ENCODE measurements at regions not wholly inside any gene's neighbourhood (a gene's known extent, or its start where the extent isn't known, plus 50 kb on each side); places are given as distances from the start of the nearest gene placed in this dataset.
"Not testable (repeated sequence)": the region's sequence is repeated elsewhere in the genome, so short reads cannot be mapped to it uniquely, and the experiment has no call there.

DNA sequence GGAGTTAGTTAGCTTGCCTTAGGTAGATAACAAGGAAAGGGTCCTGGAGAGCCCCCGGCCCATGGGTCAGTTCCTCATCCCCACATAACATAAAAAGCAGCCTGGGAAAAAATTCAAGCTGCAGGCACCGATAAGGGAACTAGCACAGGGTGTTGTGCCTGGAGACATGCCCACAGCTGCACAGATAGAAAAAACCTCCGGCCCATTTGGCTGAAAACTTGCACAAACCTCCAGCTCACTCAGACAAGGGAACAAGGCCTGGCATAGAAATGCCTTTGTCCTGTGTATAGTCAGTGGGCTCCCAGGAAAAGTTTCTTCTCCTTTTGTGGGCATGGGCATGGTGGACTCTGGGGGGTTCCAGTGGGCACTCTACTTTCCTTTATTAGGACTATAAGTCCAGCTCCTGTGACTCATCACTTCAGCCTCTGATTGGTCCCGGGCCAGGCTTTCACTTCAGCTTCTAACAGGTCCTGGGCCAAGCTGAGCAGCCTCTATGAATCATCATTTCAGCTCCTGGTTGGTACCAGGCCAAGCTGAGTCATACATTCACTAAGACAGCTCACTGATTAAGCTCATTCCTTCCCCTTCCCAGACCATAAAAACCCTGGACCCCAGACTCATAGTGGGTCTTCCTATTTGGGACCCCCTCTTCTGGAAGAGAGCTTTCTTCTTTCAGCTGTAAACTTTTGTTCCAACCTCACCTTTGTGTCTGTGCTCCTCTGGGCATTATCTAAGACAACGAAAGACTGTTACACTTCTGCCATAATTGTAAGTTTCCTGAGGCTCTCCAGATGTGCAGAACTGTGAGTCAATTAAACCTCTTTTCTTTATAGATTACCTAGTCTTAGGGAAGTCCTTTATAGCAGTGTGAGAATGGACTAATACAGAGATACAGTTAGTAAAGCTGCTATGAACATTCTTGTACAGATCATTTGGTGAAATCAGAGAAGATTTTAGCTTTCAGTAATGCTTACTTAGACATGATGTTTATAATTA is 348.0 kb upstream of the DPPA4 start:
- no peaks in the 10 kb centered on the region for H3K27me3 Mint-ChIP-seq
- ATAC-seq (replicated peaks; ENCODE audit: extremely low read depth, poor library complexity, severe bottlenecking) (no peak), DNase-seq (ENCODE audit: low spot score in 2 of 2) (no peak)
- H3K27ac Mint-ChIP-seq (ENCODE audit: low read depth), result no peak overlapping the region
- H3K9me3 Mint-ChIP-seq, result no peaks in the 10 kb centered on the region
- no peaks in the 10 kb centered on the region for H3K4me1 Mint-ChIP-seq
- H3K4me3 Mint-ChIP-seq, result no peak overlapping the region
- no peaks in the 10 kb centered on the region for H3K36me3 Mint-ChIP-seq (ENCODE audit: insufficient read depth)

DNA sequence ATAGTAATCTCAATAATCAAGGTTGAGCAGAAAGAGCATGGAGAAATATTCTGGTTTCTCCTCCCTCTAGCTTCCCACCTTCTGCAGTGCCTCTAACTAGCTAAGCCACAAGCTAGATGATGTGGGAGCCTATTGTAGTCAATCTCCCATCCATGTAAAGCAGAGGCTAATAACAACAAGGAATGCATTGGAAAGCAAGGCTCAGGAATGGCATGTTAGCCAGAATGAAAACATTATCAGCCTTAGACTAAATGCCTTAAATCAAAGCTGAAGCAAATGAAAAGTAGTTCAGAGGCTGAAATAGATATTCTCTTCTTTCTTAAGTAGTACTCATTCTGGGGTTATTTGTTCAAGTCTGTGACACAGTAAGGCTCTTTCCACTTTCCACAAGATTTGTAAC is 350.3 kb upstream of the DPPA4 start:
- no peak for ATAC-seq (replicated peaks; ENCODE audit: extremely low read depth, poor library complexity, severe bottlenecking)
- H3K4me3 Mint-ChIP-seq, result no peak overlapping the region
- no peak overlapping the region for H3K27ac Mint-ChIP-seq (ENCODE audit: low read depth)
- no peak for DNase-seq (ENCODE audit: low spot score in 2 of 2)
- no peaks in the 10 kb centered on the region for H3K4me1 Mint-ChIP-seq
- H3K27me3 Mint-ChIP-seq, result no peaks in the 10 kb centered on the region
- H3K36me3 Mint-ChIP-seq (ENCODE audit: insufficient read depth), result no peaks in the 10 kb centered on the region
- H3K9me3 Mint-ChIP-seq, result no peaks in the 10 kb centered on the region

DNA sequence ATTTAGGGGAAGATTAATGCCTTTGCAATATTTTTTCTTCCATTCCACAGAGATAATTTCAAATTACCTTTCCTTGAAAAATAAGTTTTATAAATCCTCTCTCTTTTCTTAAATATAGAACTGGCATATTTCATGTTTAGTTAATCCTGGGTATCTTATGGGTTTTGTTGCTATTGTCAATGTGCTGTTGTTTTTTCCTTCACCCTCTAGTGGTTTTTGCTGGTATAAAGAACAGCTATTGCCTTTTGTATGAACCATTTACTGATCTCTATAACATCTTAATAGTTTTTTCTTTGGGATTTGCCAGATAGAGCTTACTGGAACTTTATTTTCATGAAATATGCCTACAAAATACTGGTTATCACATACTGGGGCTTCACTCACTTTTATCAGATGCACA is 359.6 kb upstream of the DPPA4 start:
- Mint-ChIP-seq H3K36me3 (ENCODE audit: insufficient read depth) (no peaks in the 10 kb centered on the region), H3K27me3 (peaks cover 9% of the 10 kb centered on the region), H3K4me3 (no peak overlapping the region), H3K4me1 (no peaks in the 10 kb centered on the region), H3K27ac (ENCODE audit: low read depth) (no peak overlapping the region), H3K9me3 (peaks cover 5% of the 10 kb centered on the region)
- DNase-seq (ENCODE audit: low spot score in 2 of 2), result no peak
- no peak for ATAC-seq (replicated peaks; ENCODE audit: extremely low read depth, poor library complexity, severe bottlenecking)

DNA sequence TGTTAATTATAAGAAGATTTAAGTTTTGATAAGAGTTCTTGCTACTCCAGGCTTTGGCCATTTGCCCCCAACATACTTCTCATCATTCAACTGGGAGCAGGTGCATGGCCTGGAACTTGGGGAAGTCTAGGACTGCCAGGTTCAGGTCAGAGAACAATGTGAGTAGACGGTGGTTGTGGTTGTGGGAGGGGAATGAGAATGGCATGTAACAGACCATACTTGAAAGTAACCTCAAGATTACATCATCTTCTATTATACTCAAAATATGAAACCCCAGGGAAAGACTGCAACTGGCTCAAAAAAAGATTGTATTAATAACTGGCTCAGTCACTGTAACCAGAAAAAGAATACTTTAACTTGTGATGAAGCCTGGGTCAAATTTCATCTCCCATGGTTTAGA is 364.9 kb upstream of the DPPA4 start:
- Mint-ChIP-seq H3K27me3 (peaks cover 9% of the 10 kb centered on the region), H3K9me3 (no peaks in the 10 kb centered on the region), H3K4me3 (no peak overlapping the region), H3K27ac (ENCODE audit: low read depth) (no peak overlapping the region), H3K4me1 (no peaks in the 10 kb centered on the region), H3K36me3 (ENCODE audit: insufficient read depth) (no peaks in the 10 kb centered on the region)
- DNase-seq (ENCODE audit: low spot score in 2 of 2) (no peak), ATAC-seq (replicated peaks; ENCODE audit: extremely low read depth, poor library complexity, severe bottlenecking) (no peak)

DNA sequence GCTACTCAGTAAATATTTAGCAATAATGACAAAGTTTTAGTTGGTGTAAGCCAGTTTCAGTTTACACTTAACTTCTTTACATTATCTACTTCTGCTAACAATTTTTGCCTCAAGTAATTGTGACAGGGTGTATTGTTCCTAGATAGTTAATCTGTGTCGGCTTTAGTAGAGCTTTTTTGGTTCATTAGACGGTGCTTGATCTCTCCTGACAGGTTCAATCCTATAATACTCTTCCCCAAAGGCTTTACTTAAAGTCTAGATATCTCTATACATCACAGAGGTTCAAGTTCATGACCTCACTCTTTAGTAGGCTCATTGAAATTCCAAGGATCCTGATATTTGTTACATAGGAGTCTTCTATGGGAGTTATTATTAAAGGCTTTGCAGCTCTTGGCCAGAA is 365.6 kb upstream of the DPPA4 start:
- Mint-ChIP-seq H3K4me1 (no peaks in the 10 kb centered on the region), H3K27me3 (peaks cover 9% of the 10 kb centered on the region), H3K36me3 (ENCODE audit: insufficient read depth) (no peaks in the 10 kb centered on the region), H3K4me3 (no peak overlapping the region), H3K27ac (ENCODE audit: low read depth) (no peak overlapping the region), H3K9me3 (no peaks in the 10 kb centered on the region)
- ATAC-seq (replicated peaks; ENCODE audit: extremely low read depth, poor library complexity, severe bottlenecking) (no peak), DNase-seq (ENCODE audit: low spot score in 2 of 2) (no peak)

DNA sequence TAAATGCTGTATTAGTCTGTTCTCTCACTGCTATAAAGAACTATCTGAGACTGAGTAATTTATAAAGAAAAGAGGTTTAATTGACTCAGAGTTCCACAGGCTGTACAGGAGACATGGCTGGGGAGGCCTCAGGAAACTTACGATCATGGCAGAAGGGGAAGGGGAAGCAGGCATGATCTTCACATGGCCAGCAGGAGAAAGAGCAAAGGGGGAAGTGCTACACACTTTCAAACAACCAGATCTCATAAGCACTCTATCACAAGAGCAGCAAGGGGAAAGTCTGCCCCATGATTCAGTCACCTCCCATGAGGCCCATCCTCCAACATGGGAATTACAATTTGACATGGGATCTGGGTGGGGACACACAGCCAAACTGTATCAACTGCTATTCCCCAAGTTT is 367.8 kb upstream of the DPPA4 start:
- H3K27me3 Mint-ChIP-seq, result peaks cover 14% of the 10 kb centered on the region
- not testable (repeated sequence) for H3K9me3 Mint-ChIP-seq; ATAC-seq (replicated peaks; ENCODE audit: extremely low read depth, poor library complexity, severe bottlenecking); H3K4me1 Mint-ChIP-seq; DNase-seq (ENCODE audit: low spot score in 2 of 2); H3K27ac Mint-ChIP-seq (ENCODE audit: low read depth); H3K36me3 Mint-ChIP-seq (ENCODE audit: insufficient read depth); H3K4me3 Mint-ChIP-seq

DNA sequence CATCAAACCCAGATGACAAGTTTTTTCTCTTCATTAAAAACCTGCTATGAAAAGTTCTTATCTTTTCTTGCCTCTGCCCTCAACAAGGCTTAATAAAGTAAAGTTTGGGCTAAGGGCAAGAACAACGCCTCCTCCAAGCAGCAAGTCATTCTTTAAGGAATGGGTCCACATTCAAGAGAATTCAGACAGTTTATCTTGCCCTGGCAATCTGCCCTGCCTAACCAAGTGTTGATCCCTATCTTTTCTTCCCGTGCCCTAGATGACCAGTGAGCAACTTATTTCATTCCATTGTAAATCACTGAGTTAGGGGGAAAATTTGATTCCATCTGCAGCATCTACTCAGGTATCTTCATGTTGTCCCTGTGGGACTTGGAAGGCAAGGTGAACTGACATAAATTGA is 370.3 kb upstream of the DPPA4 start:
- Mint-ChIP-seq H3K36me3 (ENCODE audit: insufficient read depth) (no peaks in the 10 kb centered on the region), H3K27me3 (peaks cover 27% of the 10 kb centered on the region), H3K4me1 (no peaks in the 10 kb centered on the region), H3K27ac (ENCODE audit: low read depth) (no peak overlapping the region), H3K4me3 (no peak overlapping the region), H3K9me3 (no peaks in the 10 kb centered on the region)
- DNase-seq (ENCODE audit: low spot score in 2 of 2) (no peak), ATAC-seq (replicated peaks; ENCODE audit: extremely low read depth, poor library complexity, severe bottlenecking) (no peak)

DNA sequence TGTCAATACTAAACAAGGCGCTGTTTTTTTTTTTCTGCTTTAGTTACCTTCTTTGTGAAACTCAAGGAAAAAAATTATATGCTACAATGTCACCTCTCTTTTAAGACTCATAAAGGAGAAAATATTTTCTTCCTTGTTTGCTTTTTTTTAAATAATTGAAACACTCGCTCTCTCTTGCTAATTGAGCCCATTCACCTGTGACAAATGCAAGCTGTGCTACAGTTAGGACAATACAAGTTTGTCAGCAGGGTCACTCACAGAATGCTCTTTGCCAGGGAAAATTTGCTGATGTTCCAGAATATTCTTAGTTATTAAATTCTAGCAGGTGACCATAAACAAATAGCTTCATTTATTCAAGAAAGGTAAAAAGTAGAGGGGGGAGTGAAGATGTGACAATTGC is 375.9 kb upstream of the DPPA4 start:
- H3K4me1 Mint-ChIP-seq, result no peaks in the 10 kb centered on the region
- no peaks in the 10 kb centered on the region for H3K9me3 Mint-ChIP-seq
- H3K36me3 Mint-ChIP-seq (ENCODE audit: insufficient read depth), result no peaks in the 10 kb centered on the region
- no peak overlapping the region for H3K27ac Mint-ChIP-seq (ENCODE audit: low read depth)
- ATAC-seq (replicated peaks; ENCODE audit: extremely low read depth, poor library complexity, severe bottlenecking) (no peak), DNase-seq (ENCODE audit: low spot score in 2 of 2) (no peak)
- no peak overlapping the region for H3K4me3 Mint-ChIP-seq
- H3K27me3 Mint-ChIP-seq, result peaks cover 72% of the 10 kb centered on the region

DNA sequence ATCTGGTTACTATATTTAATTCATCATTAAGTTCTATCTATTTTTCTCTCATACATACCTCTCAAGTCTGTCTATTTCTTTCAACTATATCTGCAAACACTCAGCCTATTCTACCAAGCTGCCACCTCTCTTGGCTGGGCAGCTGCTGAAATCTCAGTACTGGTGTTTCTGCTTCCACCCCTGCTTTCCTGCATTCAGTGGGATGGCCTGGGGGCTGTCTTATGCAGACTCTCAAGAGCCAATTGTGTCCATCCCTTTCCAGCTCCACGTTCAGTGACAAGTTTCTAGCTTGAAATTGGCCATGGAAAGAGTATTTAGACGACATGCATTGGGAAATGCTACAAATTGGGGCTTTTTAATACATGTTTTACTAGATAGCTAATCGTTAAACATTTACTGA is 378.4 kb upstream of the DPPA4 start:
- peaks cover 73% of the 10 kb centered on the region for H3K27me3 Mint-ChIP-seq
- no peak overlapping the region for H3K27ac Mint-ChIP-seq (ENCODE audit: low read depth)
- DNase-seq (ENCODE audit: low spot score in 2 of 2) (no peak), ATAC-seq (replicated peaks; ENCODE audit: extremely low read depth, poor library complexity, severe bottlenecking) (no peak)
- H3K4me1 Mint-ChIP-seq, result no peaks in the 10 kb centered on the region
- no peaks in the 10 kb centered on the region for H3K36me3 Mint-ChIP-seq (ENCODE audit: insufficient read depth)
- H3K9me3 Mint-ChIP-seq, result no peaks in the 10 kb centered on the region
- no peak overlapping the region for H3K4me3 Mint-ChIP-seq

DNA sequence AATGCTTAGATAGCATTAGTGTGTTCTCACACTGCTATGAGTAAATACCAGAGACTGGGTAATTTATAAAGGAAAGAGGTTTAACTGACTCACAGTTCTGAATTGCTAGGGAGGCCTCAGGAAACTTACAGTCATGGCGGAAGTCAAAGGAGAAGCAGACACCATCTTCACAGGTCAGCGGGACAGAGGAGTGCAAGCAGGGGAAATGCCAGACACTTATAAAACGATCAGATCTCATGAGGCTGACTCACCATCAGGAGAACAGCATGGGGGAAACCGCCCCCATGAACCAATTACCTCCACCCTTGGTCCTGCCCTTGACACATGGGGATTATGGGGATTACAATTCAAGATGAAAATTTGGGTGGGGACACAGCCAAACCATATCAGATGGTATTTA is 381.5 kb upstream of the DPPA4 start:
- H3K27ac Mint-ChIP-seq (ENCODE audit: low read depth), result no peak overlapping the region

DNA sequence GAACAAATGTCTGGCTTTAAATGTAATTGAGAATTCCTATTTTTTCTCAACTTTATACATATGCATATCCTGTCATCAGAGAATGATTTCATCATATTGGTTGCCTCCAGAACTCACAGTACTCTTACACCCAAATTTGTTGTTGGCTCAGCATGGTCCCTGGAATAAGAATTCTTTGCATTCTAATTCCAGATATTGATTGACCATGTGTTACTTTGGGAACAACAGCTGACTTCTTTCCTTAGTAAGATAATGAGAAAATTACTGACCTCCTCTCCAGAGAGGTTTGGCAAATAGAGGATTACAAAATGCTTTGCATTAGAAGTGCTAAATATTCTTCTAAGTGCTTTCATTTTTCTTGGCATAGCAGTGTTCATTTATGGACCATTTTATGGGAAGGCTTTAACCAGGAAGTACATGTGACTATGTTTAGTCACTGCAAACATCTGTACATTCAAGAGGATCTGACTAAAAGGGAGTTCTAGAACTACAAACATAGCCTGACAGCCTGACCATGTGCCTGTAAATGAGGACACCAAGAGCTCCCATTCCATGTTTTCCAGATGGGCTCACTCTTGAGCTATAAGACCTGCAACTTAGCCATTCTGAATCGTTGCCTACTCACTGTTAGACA is 391.6 kb upstream of the DPPA4 start:
- Mint-ChIP-seq H3K4me3 (no peak overlapping the region), H3K27ac (ENCODE audit: low read depth) (no peak overlapping the region), H3K4me1 (no peaks in the 10 kb centered on the region), H3K9me3 (no peaks in the 10 kb centered on the region), H3K36me3 (ENCODE audit: insufficient read depth) (no peaks in the 10 kb centered on the region), H3K27me3 (no peaks in the 10 kb centered on the region)
- DNase-seq (ENCODE audit: low spot score in 2 of 2) (no peak), ATAC-seq (replicated peaks; ENCODE audit: extremely low read depth, poor library complexity, severe bottlenecking) (no peak)

More for the DNA sequence above, 381.5 kb upstream of the DPPA4 start:
- peaks cover 74% of the 10 kb centered on the region for H3K27me3 Mint-ChIP-seq
- no peak for ATAC-seq (replicated peaks; ENCODE audit: extremely low read depth, poor library complexity, severe bottlenecking)
- no peak overlapping the region for H3K4me3 Mint-ChIP-seq
- no peak for DNase-seq (ENCODE audit: low spot score in 2 of 2)
- no peaks in the 10 kb centered on the region for H3K36me3 Mint-ChIP-seq (ENCODE audit: insufficient read depth)
- H3K4me1 Mint-ChIP-seq, result no peaks in the 10 kb centered on the region
- no peaks in the 10 kb centered on the region for H3K9me3 Mint-ChIP-seq

DNA sequence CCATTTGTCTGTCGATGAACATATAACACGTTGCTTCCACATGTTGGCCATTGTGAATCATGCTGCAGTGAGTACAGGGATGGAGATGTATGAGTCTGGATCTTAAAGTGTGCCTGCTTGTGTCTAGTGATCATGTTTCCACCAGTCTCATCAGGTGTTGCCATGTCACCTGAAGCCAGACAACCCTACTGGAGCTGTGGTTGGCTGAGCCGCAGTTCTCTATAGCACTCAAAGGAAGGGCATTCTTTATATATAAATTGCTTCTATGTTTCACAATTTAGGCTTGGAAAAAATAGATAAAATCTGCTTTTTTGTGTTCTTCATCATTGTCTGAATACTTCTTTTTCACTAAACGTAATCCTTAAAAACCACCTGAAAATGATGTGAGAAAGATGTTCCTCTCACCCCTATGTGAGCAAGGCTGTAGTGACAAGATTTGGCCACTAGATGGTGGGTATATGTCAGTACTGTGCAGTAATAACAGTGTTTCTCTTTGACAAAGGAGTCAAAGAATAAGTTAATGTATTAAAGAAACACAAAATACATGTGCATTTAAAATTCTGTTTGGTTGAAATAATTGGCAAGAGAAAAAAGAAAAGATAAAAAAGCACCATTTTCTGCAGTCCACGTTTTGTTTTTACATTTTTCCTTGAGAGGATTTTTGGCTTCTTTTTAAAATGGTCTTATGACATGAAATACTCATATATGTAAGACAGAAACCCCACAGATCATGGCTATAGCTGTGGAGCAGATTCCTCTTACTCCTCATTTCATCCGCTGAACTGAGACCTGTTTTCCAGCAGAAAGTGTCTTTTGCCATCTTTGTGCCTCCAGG is 394.5 kb upstream of the DPPA4 start:
- no peaks in the 10 kb centered on the region for H3K27me3 Mint-ChIP-seq
- no peaks in the 10 kb centered on the region for H3K4me1 Mint-ChIP-seq
- H3K27ac Mint-ChIP-seq (ENCODE audit: low read depth), result no peak overlapping the region
- H3K36me3 Mint-ChIP-seq (ENCODE audit: insufficient read depth), result no peaks in the 10 kb centered on the region
- H3K9me3 Mint-ChIP-seq, result peaks cover 1% of the 10 kb centered on the region
- peak; percentile 81 for ATAC-seq (replicated peaks; ENCODE audit: extremely low read depth, poor library complexity, severe bottlenecking)
- peak; percentile 25 to 46 for DNase-seq (ENCODE audit: low spot score in 2 of 2)
- no peak overlapping the region for H3K4me3 Mint-ChIP-seq

Data from central memory CD8-positive, alpha-beta T cell (primary cell).